Keratinocyte (primary cell): ENCODE measurements at regions not wholly inside any gene's neighbourhood (a gene's known extent, or its start where the extent isn't known, plus 50 kb on each side); places are given as distances from the start of the nearest gene placed in this dataset.

ENCODE experiments used
- DNase-seq: peaks from one replicate; pipeline ENCODE4 v3.0.0-alpha.2; 2011; ENCODE audit warnings: low read depth, missing footprints, low spot score
- FAIRE-seq: peaks from 2 replicates; lab custom pipeline; 2011; peaks lifted over from hg19 to GRCh38; lab: Jason Lieb, UNC
- H2AFZ ChIP-seq: 2 replicates; pipeline ENCODE4 v1.6.0; 2012; ENCODE audit warnings: low read length, control low read depth, inconsistent platforms; ENCODE audit not compliant: control insufficient read depth
- H3K27ac ChIP-seq: 2 replicates; pipeline ENCODE4 v1.5.1; 2011; ENCODE audit warnings: low read length; ENCODE audit not compliant: control insufficient read depth, insufficient read depth
- H3K27me3 ChIP-seq: 3 replicates; pipeline ENCODE4 v1.6.0; 2011; ENCODE audit warnings: low read length; ENCODE audit not compliant: control insufficient read depth, insufficient read depth; ENCODE audit errors: extremely low read depth
- H3K36me3 ChIP-seq, 2 experiments: 2 replicates in 1 of 2; 3 replicates in 1 of 2; pipeline ENCODE4 v1.5.1; 2011; ENCODE audit warnings: low read length in 2 of 2, mild to moderate bottlenecking in 1 of 2; ENCODE audit not compliant: control insufficient read depth in 2 of 2, insufficient read depth in 2 of 2; ENCODE audit errors: extremely low read depth in 1 of 2
- H3K4me1 ChIP-seq: 3 replicates; pipeline ENCODE4 v1.5.1; 2011; ENCODE audit warnings: low read length; ENCODE audit not compliant: control insufficient read depth, insufficient read depth; ENCODE audit errors: extremely low read depth
- H3K4me2 ChIP-seq: 3 replicates; pipeline ENCODE4 v1.6.0; 2011; ENCODE audit warnings: low read depth, low read length; ENCODE audit not compliant: control insufficient read depth, insufficient read depth; ENCODE audit errors: extremely low read depth
- H3K4me3 ChIP-seq, 3 experiments: fragments of 200-600 bp in 1 of 3; sonication (generic) in 1 of 3; 2 replicates in 2 of 3; 3 replicates in 1 of 3; pipeline ENCODE4 v1.5.1; 2011 to 2016; ENCODE audit warnings: low read length in 3 of 3, mild to moderate bottlenecking in 3 of 3, control low read depth in 2 of 3, inconsistent platforms in 1 of 3, low read depth in 1 of 3, mixed read lengths in 1 of 3, mixed run types in 1 of 3, moderate library complexity in 1 of 3; ENCODE audit not compliant: control insufficient read depth in 2 of 3, insufficient read depth in 2 of 3; ENCODE audit errors: extremely low read depth in 1 of 3
- H3K79me2 ChIP-seq: 2 replicates; pipeline ENCODE4 v1.6.0; 2012; ENCODE audit warnings: low read length; ENCODE audit not compliant: control insufficient read depth, insufficient read depth
- H3K9ac ChIP-seq: 3 replicates; pipeline ENCODE4 v1.6.0; 2011; ENCODE audit warnings: low read length; ENCODE audit not compliant: control insufficient read depth, insufficient read depth; ENCODE audit errors: extremely low read depth
- H3K9me1 ChIP-seq: 3 replicates; pipeline ENCODE4 v1.6.0; 2011; ENCODE audit warnings: low read length; ENCODE audit not compliant: control insufficient read depth, insufficient read depth; ENCODE audit errors: extremely low read depth
- H3K9me3 ChIP-seq: 2 replicates; pipeline ENCODE4 v1.5.1; 2012; ENCODE audit warnings: low read depth, low read length; ENCODE audit not compliant: control insufficient read depth
- H4K20me1 ChIP-seq: 3 replicates; pipeline ENCODE4 v1.6.0; 2011; ENCODE audit warnings: low read length; ENCODE audit not compliant: control insufficient read depth, insufficient read depth; ENCODE audit errors: extremely low read depth
- CTCF ChIP-seq, 3 experiments: IDR thresholded peaks in 1 of 3; conservative IDR thresholded peaks in 1 of 3; optimal IDR thresholded peaks in 1 of 3; 2 replicates in 2 of 3; 3 replicates in 1 of 3; pipeline versions ENCODE3 to v1.5.1; 2011; ENCODE audit warnings: low read length in 3 of 3, mild to moderate bottlenecking in 3 of 3, moderate library complexity in 2 of 3, control low read depth in 1 of 3, inconsistent platforms in 1 of 3; ENCODE audit not compliant: insufficient read depth in 2 of 3; ENCODE audit errors: extremely low read depth in 1 of 3
- EZH2 ChIP-seq: IDR thresholded peaks from one replicate; pipeline ENCODE4 v1.6.1; 2012; ENCODE audit warnings: inconsistent platforms, mild to moderate bottlenecking, low read length, moderate library complexity
- dilution Hi-C: fragments of 300-500 bp; cut with MboI; formaldehyde crosslinking; loops from one replicate; pipeline ENCODE4 v1.7.0; 2020; ENCODE audit warnings: low sequenced_read_pairs; ENCODE audit not compliant: extremely low pct_ligation_motif_present

GRCh38 chr11:69373251-69373635 is 79.3 kb downstream of the MYEOV start:
- Histone ChIP-seq H3K4me2 (no peak overlapping the region), H2AFZ (no peak overlapping the region), H3K4me3 (no peak overlapping the region), H4K20me1 (no peaks in the 10 kb centered on the region), H3K27me3 (no peaks in the 10 kb centered on the region), H3K9ac (no peak overlapping the region), H3K79me2 (no peaks in the 10 kb centered on the region), H3K9me1 (no peaks in the 10 kb centered on the region), H3K27ac (no peak overlapping the region), H3K9me3 (peaks cover 2% of the 10 kb centered on the region), H3K36me3 (no peaks in the 10 kb centered on the region), H3K4me1 (peaks cover 35% of the 10 kb centered on the region)
- dilution Hi-C loops, result no loop called here
- FAIRE-seq (no peak), DNase-seq (no peak)
- no peak for TF ChIP-seq EZH2
- no peak for TF ChIP-seq CTCF (optimal IDR thresholded peaks at IDR 0.05 in 1 of 3, IDR thresholded peaks at IDR 0.05 in 1 of 3, conservative IDR thresholded peaks at IDR 0.05 in 1 of 3; ENCODE audit: extremely low read depth in 1 of 3, insufficient read depth in 2 of 3, low read length in 3 of 3)

GRCh38 chr11:69374110-69374945 is 80.4 kb downstream of the MYEOV start:
- H3K9me1 ChIP-seq, result no peaks in the 10 kb centered on the region
- H3K27ac ChIP-seq, result no peak overlapping the region
- no peaks in the 10 kb centered on the region for H3K36me3 ChIP-seq
- FAIRE-seq (no peak), DNase-seq (no peak)
- no peak overlapping the region for H3K9ac ChIP-seq
- TF ChIP-seq CTCF (optimal IDR thresholded peaks at IDR 0.05 in 1 of 3, IDR thresholded peaks at IDR 0.05 in 1 of 3, conservative IDR thresholded peaks at IDR 0.05 in 1 of 3; ENCODE audit: extremely low read depth in 1 of 3, insufficient read depth in 2 of 3, low read length in 3 of 3), result no peak
- no peak for TF ChIP-seq EZH2
- no peaks in the 10 kb centered on the region for H4K20me1 ChIP-seq
- H3K9me3 ChIP-seq, result peaks cover 2% of the 10 kb centered on the region
- no peaks in the 10 kb centered on the region for H3K79me2 ChIP-seq
- H2AFZ ChIP-seq, result no peak overlapping the region
- no peaks in the 10 kb centered on the region for H3K27me3 ChIP-seq
- dilution Hi-C loops, result no loop called here
- H3K4me2 ChIP-seq, result no peak overlapping the region
- no peak overlapping the region for H3K4me3 ChIP-seq
- H3K4me1 ChIP-seq, result peaks cover 28% of the 10 kb centered on the region
